Progenitor cell of endocrine pancreas (in vitro differentiated cells): ENCODE measurements at regions not wholly inside any gene's neighbourhood (a gene's known extent, or its start where the extent isn't known, plus 50 kb on each side); places are given as distances from the start of the nearest gene placed in this dataset.

ENCODE experiments used
- DNase-seq: peaks from one replicate; pipeline ENCODE4 v3.0.0; 2021; ENCODE audit warnings: low spot score; ENCODE audit not compliant: unreplicated experiment
- H3K27ac Mint-ChIP-seq: 2 replicates; pipeline ENCODE4 v1.8.0; 2021; ENCODE audit warnings: mild to moderate bottlenecking, moderate library complexity, mixed read lengths
- H3K27me3 Mint-ChIP-seq: 2 replicates; pipeline ENCODE4 v1.8.0; 2021; ENCODE audit warnings: mixed read lengths
- H3K36me3 Mint-ChIP-seq: 2 replicates; pipeline ENCODE4 v1.8.0; 2022; ENCODE audit warnings: mixed read lengths; ENCODE audit not compliant: insufficient read depth
- H3K4me1 Mint-ChIP-seq: 2 replicates; pipeline ENCODE4 v1.8.0; 2021; ENCODE audit warnings: low read depth, mixed read lengths
- H3K4me3 Mint-ChIP-seq: 2 replicates; pipeline ENCODE4 v1.8.0; 2021; ENCODE audit warnings: low read depth, mild to moderate bottlenecking, moderate library complexity, mixed read lengths
- H3K9me3 Mint-ChIP-seq: 2 replicates; pipeline ENCODE4 v1.8.0; 2021; ENCODE audit warnings: low read depth, mixed read lengths
- TF ChIP-seq, protein P1 (sequence below): fragments of 200-600 bp; sonication (generic); IDR thresholded peaks from one replicate; pipeline ENCODE4 v1.5.0; 2021; ENCODE audit warnings: antibody characterized with exemption, mild to moderate bottlenecking; ENCODE audit not compliant: unreplicated experiment

DNA sequence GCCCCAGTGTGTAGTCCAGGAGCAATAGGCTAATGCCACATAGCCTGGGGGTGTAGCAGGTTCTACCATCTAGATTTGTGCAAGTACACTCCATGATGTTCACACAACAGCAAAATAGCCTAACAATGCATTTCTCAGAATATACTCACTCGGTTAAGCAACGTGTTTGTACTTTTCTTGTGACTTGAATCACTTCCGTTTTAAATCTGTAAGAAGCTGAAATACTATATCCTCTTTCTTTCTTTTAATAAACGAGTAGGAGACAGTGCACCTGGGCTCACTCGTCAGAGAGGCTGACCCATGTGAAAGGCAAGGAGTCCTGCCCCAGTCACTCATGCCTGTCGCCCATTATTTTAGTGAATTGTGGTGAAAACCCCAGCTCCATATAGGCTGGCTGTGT lies 201.6 kb downstream of the FOXA2 start:
- Mint-ChIP-seq H3K27ac (no peak overlapping the region), H3K9me3 (no peaks in the 10 kb centered on the region), H3K36me3 (no peaks in the 10 kb centered on the region), H3K4me1 (peaks cover 31% of the 10 kb centered on the region), H3K27me3 (no peaks in the 10 kb centered on the region), H3K4me3 (no peak overlapping the region)
- TF ChIP-seq, protein P1, sequence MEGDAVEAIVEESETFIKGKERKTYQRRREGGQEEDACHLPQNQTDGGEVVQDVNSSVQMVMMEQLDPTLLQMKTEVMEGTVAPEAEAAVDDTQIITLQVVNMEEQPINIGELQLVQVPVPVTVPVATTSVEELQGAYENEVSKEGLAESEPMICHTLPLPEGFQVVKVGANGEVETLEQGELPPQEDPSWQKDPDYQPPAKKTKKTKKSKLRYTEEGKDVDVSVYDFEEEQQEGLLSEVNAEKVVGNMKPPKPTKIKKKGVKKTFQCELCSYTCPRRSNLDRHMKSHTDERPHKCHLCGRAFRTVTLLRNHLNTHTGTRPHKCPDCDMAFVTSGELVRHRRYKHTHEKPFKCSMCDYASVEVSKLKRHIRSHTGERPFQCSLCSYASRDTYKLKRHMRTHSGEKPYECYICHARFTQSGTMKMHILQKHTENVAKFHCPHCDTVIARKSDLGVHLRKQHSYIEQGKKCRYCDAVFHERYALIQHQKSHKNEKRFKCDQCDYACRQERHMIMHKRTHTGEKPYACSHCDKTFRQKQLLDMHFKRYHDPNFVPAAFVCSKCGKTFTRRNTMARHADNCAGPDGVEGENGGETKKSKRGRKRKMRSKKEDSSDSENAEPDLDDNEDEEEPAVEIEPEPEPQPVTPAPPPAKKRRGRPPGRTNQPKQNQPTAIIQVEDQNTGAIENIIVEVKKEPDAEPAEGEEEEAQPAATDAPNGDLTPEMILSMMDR: no peak
- DNase-seq: no peak

DNA sequence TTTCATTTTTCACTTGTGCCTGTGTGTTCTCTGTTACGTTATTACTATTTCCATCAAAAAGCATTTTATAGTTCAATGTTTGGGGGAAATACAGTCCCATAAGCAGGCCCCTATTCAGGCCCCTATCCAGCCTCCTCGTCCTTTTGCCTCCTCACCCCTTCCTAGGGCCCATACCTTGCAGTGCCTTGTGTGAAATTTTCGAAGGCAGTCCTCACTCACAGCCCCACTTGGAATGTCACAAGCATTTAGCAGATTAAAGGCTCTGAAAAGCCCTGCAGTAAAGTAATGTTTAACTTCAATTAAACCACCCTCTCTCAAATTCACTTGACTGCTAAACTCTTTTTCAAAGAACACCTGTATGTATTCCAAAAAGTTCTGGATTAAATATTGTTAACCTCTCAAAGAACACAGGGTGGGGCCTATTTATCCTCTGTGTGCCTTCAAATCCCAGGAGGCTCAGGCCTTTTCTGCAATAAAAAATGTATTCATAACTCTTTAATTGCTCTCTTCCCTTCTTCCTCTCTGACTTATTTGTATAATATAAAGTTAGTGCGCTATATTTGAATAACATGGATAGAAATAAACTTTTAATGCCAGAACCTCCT lies 202.5 kb downstream of the FOXA2 start:
- H3K9me3 Mint-ChIP-seq: no peaks in the 10 kb centered on the region
- H3K27me3 Mint-ChIP-seq: no peaks in the 10 kb centered on the region
- peaks cover 24% of the 10 kb centered on the region for H3K4me1 Mint-ChIP-seq
- TF ChIP-seq, protein P1: no peak
- no peak for DNase-seq
- no peaks in the 10 kb centered on the region for H3K36me3 Mint-ChIP-seq
- no peak overlapping the region for H3K4me3 Mint-ChIP-seq
- H3K27ac Mint-ChIP-seq: no peak overlapping the region

GRCh38 chr20:22379472-22379871 lies 204.9 kb downstream of the FOXA2 start:
- Mint-ChIP-seq H3K4me1 (peaks cover 22% of the 10 kb centered on the region), H3K4me3 (no peak overlapping the region), H3K27me3 (no peaks in the 10 kb centered on the region), H3K36me3 (no peaks in the 10 kb centered on the region), H3K27ac (no peak overlapping the region), H3K9me3 (no peaks in the 10 kb centered on the region)
- DNase-seq: no peak
- TF ChIP-seq, protein P1: no peak

DNA sequence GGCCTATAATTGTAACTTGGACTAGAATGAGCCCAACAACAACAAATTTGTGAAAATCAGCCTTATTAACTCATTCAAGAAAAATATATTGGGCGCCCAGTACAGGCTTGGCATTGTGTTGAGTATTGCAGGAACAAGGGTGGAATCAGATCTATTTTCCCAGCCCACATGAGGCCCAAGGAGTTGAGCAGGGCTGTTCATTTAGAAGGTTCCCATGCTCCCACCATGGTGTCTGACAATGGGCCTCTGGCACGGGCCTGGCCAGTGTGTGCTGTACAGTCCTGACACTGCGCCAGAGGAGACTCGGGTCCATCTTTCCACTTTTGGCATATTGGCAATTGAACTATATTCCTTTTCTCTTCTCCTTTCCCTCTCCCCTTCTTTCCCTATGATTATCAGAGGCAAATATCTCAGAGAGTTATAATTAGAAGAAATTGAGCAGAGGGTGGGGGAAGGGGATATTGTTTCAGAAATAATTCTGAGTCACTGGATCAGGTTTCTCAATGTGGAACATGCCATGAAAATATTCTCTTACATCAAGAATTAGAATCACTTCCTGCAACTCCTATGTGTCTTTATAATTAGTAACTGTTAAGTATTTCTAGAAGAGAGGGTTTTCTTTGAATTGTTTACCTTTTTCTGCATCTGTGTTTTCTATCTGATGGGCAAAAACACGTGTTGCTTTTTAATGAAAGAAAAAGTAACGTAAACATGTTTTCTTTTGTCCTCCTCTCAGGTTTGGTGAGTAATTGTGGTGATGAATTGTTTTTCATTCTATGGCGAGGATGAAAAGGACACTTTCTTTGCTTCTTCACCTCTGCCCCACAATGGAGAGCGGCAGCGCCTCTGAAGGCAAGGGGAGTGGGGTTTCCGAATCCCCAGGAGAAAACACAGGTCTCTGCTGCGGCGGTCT lies 209.4 kb downstream of the FOXA2 start:
- Mint-ChIP-seq H3K4me3 (no peak overlapping the region), H3K36me3 (no peaks in the 10 kb centered on the region), H3K27ac (no peak overlapping the region), H3K9me3 (no peaks in the 10 kb centered on the region), H3K4me1 (peaks cover 32% of the 10 kb centered on the region), H3K27me3 (no peaks in the 10 kb centered on the region)
- DNase-seq: no peak
- TF ChIP-seq, protein P1: no peak

DNA sequence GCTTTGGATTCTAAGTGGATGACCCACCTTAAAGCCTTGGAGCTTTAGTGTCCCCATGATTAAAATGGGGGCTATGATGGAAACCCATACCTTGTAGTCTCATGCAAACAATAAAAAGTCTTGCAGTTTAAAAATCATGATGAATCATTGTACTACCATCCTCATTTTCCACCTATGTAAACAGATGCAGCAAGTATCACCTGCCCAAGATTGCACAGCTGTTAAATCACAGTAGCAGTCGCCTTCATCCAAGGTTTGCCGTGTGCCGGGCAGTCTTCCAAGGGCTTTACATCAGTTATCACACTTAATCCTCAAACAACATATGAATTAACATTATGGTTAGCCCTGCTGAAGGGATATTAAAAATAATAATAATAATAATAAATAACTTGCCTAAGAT lies 210.3 kb downstream of the FOXA2 start:
- H3K9me3 Mint-ChIP-seq: no peaks in the 10 kb centered on the region
- no peak for DNase-seq
- no peak overlapping the region for H3K4me3 Mint-ChIP-seq
- peaks cover 32% of the 10 kb centered on the region for H3K4me1 Mint-ChIP-seq
- peaks cover 3% of the 10 kb centered on the region for H3K27me3 Mint-ChIP-seq
- no peaks in the 10 kb centered on the region for H3K36me3 Mint-ChIP-seq
- TF ChIP-seq, protein P1: no peak
- no peak overlapping the region for H3K27ac Mint-ChIP-seq
